Hepatocyte (in vitro differentiated cells): ENCODE measurements at regions not wholly inside any gene's neighbourhood (a gene's known extent, or its start where the extent isn't known, plus 50 kb on each side); places are given as distances from the start of the nearest gene placed in this dataset.

Experiments
- CTCF ChIP-seq: fragments of 200-600 bp; sonication (generic); IDR thresholded peaks from 2 replicates; pipeline ENCODE4 v1.5.1; 2016; ENCODE audit warnings: antibody characterized with exemption, mild to moderate bottlenecking; ENCODE audit not compliant: poor library complexity
- EZH2 ChIP-seq: fragments of 200-600 bp; sonication (generic); IDR thresholded peaks from 2 replicates; pipeline ENCODE4 v1.6.1; 2016; ENCODE audit warnings: antibody characterized with exemption, mild to moderate bottlenecking, borderline replicate concordance
- EZH2phosphoT487 ChIP-seq: fragments of 200-600 bp; sonication (generic); IDR thresholded peaks from one replicate; pipeline ENCODE4 v1.6.1; 2018; ENCODE audit warnings: antibody characterized with exemption, mild to moderate bottlenecking, low read depth, moderate library complexity; ENCODE audit not compliant: unreplicated experiment, severe bottlenecking

- TF ChIP-seq EZH2 (no peak), CTCF (no peak), EZH2phosphoT487 (no peak)
Measured at GRCh38 chr10:117684046-117684610, 141.6 kb downstream of the EMX2 start.
